NCI-H1694 (cell line): ENCODE measurements at regions not wholly inside any gene's neighbourhood (a gene's known extent, or its start where the extent isn't known, plus 50 kb on each side); places are given as distances from the start of the nearest gene placed in this dataset.
"Not testable (repeated sequence)": the region's sequence is repeated elsewhere in the genome, so short reads cannot be mapped to it uniquely, and the experiment has no call there.

Source experiments
- DNase-seq: peaks from one replicate; lab custom pipeline; 2025; lab: John Stamatoyannopoulos, UW

DNA sequence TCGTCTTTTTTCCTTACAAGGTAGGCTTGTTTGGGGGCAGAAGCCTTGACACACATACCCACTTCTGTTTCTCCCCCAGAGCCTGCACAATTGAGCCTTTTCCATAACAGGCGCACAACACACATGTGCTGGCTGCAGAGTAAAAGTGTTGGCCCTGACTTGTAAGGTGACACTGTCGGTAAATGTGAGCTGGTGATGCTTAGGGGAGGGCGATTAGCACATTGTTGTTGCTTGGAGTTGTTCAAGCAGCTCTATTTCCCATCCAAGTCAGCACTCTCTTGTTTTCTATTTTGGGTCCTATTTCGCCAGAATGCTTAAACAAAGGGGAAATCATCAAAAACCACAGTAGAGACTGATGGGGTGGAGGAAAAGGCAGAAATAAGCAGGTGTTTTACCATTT lies 51.9 kb upstream of the PTPRJ start:
- DNase-seq = no peak

DNA sequence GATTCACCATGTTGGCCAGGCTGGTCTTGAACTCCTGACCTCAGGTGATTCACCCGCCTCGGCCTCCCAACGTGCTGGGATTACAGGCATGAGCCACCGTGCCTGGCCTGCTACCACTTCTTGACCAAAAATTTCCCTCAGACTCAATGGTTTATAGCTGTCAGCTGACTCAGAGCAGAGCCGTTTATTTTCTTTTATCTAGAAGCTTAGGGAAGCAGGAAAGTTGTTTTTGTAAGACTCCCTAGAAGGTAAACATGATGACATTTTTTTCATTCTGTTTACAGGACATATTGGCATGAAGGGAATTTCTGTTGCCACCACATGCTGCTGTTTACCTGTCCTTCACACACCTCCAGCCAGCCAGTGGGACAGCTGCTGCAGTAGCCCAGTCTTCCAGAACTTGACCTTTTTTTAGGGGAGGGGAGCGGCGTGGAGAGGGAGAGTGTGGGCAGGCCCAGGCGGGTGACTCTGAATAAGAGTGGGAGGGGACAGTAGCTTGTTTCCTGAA lies 56.1 kb upstream of the PTPRJ start:
- no peak for DNase-seq

DNA sequence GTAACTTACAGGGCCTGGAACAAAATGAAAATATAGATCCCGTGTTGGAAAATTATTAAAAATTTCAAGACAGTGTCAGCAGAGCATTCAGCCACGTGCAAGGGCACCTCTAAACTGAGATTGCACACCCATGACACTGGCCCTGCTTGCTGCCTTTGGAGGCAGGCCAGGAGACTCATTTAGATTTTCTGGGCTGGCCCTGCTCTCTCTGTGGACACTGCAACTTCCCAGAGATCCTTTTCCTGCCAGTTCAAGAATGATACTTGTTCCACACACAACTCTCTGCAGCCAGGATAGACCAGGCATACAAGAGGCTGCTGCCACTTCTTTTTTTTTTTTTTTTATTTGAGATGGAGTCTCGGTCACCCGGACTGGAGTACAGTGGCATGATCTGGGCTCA lies 56.7 kb upstream of the PTPRJ start:
- DNase-seq = no peak

GRCh38 chr11:47921080-47921555 lies 59.2 kb upstream of the PTPRJ start:
- not testable (repeated sequence) for DNase-seq

- DNase-seq = no peak
These were observed 61.4 kb upstream of the PTPRJ start for GRCh38 chr11:47918882-47919495.

- no peak for DNase-seq
These were observed 62.0 kb upstream of the PTPRJ start for GRCh38 chr11:47918370-47918690.

- peak; percentile 35 for DNase-seq
These were observed 62.6 kb upstream of the PTPRJ start for GRCh38 chr11:47917599-47918369.

- DNase-seq = no peak
These were observed 64.0 kb upstream of the PTPRJ start for GRCh38 chr11:47916361-47916841.

DNA sequence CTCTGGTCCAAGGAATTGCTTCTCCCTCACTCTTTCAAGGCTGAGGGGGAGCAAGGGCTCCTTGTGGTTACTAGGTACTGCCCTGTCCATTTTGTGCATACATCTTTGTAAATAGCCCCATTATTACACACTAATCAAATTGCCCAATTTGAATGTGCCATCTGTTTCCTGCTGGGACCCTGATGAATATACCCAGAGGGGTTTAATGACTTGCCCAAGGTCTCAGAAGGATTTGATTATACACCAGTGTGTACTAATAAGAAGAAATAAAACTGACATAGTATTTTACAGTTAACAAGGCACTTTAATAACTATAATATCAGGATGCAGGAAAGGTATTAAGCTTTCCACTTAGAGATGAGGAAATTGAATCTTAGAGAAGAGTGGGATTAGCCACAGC lies 64.6 kb upstream of the PTPRJ start:
- no peak for DNase-seq

DNA sequence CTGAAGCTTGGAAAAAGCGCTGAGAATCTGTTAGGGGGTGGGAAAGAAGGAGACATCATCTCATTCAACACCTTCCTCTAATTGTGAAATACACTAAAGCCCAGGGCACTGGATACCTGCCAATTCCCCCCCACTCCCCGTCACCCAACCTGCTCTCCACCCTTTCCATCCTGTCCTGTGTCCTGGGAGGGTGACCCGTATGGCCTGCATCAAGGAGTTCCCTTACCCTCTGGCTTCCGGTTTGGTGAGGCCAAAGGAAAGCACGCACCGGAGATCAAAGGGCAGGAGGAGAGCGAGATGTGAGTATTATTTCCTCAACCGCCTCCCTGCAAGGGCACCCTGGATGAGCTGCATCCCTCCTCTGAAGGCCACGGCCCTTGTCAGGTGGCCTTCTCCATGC lies 65.0 kb upstream of the PTPRJ start:
- no peak for DNase-seq

DNA sequence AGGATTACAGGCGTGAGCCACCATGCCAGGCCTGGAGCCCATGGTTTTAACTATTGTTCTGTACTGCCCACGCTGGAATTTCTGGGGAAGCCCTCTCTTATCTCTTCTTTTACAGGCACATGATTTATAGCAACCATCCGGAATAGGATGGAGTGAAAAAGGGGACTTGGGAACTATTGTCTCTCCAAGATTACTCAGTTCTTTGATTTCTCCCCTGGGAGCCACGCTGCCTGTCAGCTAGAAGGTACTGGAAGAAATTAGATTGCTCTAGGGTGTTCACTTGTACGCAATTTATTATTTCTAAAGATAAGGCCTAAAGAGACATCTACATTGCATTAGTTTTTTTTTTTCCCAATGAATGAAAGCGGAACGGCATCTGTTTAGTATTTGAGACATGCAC lies 65.6 kb upstream of the PTPRJ start:
- no peak for DNase-seq

DNA sequence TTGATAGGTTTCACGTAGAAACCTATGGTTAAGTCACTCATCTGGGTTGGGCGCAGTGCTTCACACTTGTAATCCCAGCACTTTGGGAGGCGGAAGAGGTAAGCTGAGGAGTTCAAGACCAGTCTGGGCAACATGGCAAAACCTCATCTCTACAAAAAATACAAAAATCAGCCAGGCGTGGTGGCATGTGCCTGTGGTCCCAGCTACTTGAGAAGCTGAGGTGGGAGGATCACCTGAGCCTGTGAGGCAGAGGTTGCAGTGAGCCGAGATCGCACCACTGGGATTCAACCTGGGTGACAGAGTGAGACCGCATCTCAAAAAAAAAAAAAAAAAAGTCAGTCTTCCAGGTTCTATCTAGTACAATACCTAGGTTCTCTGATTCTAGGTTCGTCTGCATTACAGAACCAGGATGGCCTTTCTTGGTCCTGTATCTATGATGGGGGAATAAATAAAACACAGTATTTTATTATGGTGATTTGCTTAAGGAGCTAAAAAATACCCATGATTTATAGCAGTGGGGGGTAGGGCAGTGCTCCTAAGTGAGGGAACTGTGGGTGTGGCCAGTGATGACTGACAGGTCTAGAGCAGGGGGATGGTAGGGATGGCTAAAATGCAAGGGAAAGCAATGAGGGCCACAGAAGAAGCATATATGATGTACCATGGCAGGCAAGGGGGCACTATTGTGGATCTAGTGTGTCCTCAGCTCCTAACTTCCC lies 65.5 kb upstream of the NUP160 start:
- DNase-seq = no peak

- DNase-seq = no peak
These were observed 64.8 kb upstream of the NUP160 start for GRCh38 chr11:47912843-47913437.

- no peak for DNase-seq
These were observed 63.0 kb upstream of the NUP160 start for GRCh38 chr11:47911149-47911548.

- no peak for DNase-seq
These were observed 60.0 kb upstream of the NUP160 start for GRCh38 chr11:47908198-47908597.

DNA sequence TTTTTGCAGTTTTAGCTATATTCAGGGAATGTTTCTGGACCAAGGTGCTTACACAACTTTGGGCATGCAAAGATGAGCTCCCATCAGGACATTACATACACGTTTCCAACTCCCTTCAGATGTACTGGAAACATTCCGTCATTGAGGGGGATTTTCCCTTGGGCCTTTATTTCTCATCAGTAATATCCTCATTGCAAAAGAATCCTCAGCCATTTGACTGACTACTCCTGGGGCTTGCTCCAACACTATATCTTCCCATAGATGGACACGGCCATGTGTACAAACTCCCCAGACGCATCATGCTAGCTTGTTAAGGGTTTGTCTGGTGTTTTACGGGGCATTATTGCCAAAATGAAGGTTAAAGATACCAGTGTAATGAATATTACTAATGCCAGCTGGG lies 59.3 kb upstream of the NUP160 start:
- DNase-seq = no peak

GRCh38 chr11:47906066-47906465 lies 57.9 kb upstream of the NUP160 start:
- no peak for DNase-seq

GRCh38 chr11:47905358-47906059 lies 57.4 kb upstream of the NUP160 start:
- no peak for DNase-seq

DNA sequence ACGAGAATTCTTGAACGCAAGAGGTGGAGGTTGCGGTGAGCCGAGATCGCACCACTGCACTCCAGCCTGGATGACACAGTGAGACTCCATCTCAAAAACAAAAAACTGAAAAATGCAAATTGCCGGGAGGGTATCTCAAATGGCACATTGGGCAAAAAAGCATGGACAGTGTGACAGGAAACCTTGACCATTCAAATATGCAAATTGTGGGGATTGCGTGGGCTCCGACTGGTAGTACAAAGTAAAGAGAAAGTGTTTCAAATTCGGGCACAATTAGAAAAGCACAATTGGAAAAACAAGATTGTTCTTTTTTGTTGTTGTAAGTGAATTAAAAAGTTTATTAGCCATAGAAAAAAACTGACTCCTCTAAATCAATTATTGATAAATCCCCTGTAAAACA lies 56.7 kb upstream of the NUP160 start:
- no peak for DNase-seq

DNA sequence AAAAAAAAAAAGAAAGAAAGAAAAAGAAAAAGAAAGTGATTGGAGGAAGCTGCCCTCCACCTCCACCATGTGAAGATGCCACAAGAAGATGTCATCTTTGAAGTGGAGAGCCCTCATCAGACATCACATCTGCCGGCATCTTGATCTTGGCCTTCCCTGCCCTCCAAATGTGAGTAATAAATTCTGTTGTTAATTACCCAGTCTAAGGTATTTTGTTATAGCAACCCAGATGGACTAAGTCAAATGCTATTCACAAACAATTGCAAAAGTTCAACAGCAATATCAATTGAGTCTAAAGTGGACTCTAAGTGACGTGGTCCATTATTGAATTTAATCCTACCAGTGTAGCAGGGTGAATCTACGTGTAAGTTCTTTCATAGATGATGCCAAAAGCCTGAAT lies 55.9 kb upstream of the NUP160 start:
- no peak for DNase-seq

DNA sequence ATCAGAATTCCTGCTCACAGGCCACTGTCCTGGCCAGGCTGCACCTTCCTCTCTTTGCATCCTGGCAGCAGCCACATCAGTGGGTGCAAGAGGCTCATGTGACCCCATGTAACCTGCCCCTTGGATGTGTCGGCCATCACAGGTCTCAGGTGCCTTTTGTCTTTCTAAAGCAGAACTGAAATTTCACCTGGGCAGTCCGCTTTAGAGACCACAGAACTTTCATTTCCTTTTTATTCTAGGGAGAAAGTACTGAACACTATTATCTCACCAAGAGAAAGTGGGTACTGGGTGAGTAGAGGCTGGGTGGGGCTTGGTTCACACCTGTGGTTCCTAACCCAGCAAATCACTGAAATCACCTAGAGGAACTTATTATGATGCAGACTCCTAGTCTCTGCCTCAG lies 51.7 kb upstream of the NUP160 start:
- no peak for DNase-seq
